NOMO-1 (cell line): ENCODE measurements at regions not wholly inside any gene's neighbourhood (a gene's known extent, or its start where the extent isn't known, plus 50 kb on each side); places are given as distances from the start of the nearest gene placed in this dataset.

Source experiments
- DNase-seq, 2 experiments: peaks; one replicate each; lab custom pipeline; 2025; ENCODE audit not compliant: unreplicated experiment in 2 of 2; lab: John Stamatoyannopoulos, UW

DNA sequence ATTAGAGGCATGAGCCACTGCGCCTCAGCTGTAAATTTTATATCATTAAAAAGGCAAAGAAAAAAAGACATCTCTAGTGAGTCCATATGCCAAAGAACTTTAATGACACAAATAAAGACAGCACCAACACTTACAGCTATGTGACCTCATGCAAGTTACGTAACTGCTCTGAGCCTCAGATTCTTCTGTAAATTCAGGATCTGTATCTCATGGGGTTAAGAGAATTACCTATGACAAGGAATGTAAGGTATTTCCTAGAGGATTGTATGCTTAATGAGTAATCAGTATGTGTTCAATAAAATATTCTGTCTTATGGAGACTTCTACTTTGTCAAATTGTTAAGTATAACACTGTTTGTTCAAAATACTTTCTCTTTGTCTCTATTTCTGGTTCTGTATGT, 274.0 kb upstream of the GLI3 start:
- DNase-seq, result no peak

DNA sequence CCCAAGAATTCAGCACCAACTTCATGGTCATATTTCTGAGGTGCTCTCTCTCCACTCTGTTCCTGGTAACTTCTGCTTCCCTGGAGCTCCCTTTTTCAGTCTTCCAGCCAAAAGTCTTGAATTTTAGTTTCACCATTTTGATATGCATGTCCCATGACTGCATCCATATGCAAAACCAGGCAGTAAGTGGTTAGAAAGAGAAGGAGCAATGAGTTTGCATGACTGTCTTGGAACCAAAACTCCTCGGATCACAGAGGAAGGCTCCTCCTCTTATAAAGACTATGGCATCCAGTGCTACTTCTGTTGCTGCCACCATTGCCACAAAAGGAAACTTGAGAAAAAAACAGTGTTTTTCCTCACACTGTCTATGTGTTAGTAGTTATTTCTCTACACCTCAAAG, 269.1 kb upstream of the GLI3 start:
- DNase-seq, result no peak

DNA sequence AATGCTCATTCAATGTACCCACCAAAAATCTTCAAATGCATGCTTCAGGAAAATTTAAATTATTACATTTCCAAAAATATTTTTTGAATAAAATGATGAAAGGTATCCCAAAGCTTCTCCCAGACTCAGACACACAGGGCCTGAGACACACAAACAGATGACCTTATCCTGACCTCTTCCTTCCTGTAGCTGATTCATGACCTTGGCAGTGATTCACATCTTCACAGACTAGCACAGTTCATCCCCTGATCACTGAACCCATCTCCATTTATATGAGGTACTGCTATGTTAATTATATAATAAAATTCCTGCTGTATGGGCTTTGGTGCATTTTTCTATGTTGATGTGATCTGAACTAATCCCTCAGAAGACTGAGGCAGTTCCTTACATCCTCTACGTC, 265.0 kb upstream of the GLI3 start:
- no peak for DNase-seq

DNA sequence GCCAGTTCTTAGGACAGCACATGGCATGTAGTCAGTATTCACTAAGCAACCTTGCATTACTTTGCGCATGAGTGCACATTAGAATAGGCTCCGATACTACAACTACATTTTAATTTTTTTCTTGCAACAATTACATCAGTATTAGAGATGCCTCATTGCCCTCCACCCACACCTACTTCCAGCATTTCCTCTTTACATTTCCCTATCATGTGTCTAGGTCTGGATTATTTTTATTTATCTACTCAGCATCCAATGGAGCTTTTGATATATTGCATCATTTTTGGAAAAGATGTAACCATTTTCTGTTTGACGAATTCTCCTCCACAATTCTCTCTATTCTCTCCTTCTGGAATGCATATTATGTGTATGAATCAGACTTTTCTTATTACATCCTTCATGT, 258.2 kb upstream of the GLI3 start:
- DNase-seq, result no peak

DNA sequence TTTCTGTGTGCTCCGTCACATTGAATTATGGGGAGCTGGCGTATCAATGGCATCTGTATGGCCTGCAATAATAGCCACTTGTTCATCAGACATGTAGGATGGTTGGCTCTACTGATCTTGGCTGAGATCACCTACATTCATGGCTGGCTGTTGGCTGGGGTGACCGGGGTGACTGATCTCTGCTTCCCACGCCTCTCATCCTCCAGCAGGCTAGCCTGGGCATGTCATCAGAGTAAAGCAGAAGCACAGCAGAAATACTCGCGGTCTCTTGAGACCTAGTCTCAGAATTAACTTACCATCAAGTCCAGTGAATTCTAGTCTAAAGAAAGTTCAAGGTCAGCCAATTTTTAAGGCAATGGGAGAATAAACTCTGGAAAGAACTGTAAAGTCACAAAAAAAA, 257.7 kb upstream of the GLI3 start:
- DNase-seq, result no peak

DNA sequence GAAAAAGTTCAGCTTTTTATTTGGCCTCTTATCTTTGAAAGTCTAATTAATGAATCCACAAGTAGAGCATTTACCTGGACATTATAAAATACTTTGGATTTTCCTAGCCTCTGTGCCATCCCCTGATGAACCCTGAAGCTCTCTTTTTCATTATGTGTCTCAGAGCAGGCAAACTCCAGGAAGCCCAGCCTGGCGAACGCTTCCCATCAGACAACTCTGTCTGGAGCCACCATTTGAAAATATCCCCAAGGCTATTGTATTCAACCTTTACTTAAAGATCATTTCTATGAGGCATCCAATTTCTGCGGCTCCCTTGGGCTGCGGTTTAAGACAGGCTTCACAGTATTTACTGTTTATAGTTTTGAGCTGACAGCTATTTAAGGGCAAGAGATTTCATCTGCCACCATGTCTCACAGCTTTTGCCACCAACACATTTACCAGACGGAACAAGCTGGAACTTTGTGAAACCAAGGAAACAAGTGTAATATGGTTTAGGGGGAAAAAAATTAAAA, 257.2 kb upstream of the GLI3 start:
- no peak for DNase-seq

DNA sequence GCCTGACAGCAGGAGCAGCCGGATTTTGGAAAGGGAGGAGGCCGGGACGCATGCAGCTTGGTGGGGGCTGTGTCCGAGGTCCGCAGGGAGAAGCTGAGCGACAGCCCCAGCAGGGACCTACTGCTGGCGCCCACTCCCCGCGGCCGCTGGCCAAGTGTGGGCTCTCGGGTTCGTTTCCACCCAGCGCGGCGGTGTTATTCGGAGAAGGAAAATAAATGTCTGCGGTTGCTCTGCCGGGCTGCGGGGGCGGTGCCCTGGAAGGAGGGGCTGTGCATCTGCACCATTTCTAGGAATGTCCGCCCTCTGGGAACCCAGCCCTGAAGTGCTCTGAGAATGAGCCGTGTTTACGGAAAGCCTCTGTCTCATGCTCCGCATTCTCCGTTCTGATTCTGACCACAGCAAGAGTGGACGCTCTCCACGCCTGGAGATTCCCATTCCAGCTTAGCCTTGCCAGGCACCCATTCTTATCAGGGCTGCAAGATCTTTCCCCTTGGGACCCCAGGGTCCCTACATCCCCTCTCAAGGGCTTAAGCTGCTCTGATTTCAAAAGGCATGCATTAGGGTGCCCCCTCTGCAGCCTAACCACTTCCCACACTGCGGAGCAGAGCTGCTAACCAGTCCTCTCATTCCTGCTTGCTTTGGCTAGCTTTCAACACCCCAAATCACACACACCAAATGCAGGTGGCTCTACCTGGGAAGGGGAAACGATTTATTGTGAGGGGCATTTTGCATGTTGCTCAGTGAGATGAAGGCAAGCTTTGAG, 256.6 kb upstream of the GLI3 start:
- DNase-seq, result no peak

DNA sequence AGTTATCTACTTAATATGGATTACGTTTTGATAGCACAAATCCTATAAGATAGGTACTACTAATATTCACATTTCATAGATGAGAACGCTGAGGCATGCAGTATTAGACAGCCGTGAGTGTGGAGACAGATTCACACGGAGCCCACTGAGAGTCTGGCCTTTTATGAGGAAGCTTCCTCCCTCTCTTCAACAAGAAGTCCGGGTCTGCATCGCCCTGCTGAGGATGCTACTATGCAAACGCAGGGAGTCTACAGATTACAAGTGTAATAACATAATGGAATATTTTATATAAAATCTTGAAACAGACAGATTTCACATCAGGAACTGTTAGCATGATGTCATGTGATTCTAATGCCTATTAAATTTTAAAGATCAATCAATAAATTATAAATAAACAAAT, 255.9 kb upstream of the GLI3 start:
- DNase-seq, result no peak

DNA sequence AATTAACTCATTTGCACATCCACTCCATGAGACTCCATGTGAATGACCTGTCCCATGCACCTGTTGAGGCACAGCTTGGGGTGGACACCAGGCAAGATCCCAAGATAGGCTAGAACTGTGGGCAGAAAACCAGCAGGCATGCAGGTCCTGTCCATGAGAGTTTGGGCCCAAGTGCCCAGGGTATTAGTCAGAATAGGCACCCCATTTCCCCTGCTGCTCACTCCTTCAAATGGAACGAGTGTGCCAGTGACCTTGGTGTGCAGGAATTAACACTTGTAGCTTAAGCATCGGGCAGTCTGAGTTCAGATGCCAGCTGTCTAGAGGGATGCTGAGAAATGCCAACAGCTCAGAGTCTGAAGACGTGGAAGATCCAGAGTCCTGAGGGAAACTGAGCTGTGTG, 254.1 kb upstream of the GLI3 start:
- no peak for DNase-seq

DNA sequence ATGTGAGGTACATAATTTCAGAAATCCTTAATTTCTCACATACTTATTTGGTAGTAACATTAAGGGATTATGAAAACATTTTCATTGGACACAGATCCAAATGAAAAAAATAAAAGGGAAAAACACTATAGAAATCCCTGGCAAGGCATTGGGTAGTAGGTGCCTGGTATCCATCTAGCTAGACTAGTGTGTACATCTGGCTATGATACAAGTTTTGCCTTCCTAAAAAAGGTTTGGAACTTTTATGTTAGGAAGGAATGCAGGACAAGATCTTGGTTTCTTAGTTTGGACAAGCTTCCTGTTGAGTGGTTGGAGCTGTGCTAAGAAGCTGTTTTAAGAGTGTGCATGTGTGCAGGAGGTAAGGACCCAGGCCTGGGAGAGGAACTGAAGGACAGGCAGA, 252.3 kb upstream of the GLI3 start:
- no peak for DNase-seq

DNA sequence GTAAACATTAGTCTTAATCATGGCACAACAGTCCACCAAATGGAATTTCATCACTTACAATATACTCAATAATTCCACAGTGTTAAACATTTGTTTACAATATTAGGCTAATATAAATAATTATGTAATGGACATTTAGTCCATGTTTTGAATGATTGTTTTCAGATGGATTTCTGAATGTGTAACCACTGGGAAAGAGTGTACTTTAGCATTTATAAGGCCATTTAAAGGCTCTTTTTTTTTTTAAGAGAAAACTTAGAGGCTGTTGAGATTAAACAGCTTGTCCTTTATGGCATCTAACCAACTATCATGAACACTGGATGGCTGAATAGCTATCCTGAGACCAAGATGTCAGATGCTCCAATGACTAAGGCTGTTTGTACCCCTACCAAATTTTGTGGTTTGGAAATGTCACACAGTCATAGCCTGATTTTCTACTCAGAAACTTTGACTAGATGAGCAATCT, 248.3 kb upstream of the GLI3 start:
- no peak for DNase-seq

DNA sequence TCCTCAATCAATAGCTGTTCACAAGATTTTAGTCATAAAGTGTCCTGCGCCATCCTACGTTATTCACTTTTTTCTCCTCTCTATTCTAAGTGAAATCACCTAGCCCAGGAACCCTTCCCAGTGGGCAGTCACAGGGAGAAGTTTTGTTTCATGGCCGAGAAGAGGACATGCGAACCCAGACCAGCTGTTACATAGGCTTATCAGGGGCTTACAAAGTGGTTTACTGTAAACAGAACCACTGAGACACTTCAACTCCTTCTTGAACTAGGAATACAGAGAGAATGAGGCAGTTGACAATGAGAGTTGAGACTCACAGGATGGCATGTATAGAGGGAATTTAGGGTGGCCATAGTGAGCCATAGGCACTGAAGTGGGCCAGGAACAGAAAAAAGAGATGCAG, 246.9 kb upstream of the GLI3 start:
- DNase-seq, result no peak

DNA sequence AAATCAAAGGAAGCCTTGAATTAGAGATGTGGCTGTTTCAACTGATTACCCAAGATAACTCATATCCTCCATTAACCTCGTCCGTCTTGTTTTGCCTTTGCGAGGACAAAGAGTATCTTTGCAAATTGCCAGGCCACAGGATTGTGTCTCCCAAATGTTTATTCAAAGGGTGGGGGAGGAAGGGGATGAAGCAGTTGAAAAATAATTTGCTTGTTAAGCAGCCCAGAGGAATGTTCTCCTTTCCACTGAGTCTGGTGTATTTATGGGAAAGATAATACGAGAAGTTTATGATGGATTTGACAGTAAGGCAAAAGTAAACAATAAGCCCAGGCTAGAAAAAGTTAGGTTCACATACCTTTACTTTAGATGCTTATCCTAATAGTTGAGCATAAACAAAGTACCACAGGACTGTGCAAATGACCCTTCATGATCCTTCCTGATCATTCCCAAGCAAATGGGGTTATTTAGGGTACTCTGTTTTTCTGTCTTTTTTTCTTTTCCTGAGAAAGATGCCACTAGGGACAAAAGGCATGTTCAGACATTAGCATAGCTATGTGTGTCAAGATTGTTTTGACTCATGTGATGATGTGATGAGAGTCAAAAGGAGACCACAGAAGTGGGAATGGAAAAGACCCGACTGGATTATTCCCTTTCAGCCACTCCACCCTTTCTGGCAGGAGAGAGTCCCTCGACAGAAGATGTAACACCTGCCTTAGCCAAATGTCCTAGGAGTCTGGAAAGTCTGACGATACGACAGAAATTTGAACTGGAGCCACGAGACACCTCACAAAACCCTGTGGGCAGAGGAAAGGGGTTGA, 243.0 kb upstream of the GLI3 start:
- no peak for DNase-seq

DNA sequence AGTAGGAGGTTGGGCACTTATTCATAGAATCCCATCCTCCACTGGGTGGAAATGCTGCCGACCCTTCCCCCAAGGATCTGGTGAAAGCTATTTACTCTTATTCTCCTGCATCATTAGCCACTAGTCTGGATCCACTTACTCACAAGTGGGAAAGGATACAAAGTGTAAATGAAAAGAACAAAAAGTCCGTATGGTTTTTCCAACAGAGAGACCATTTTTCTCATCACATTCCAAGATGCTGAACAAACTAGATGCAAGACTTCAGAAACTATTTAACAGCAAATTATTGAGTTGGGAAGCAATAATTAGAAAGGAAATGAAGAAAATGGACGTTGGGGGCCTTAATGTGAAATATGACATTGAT, 242.4 kb upstream of the GLI3 start:
- no peak for DNase-seq

DNA sequence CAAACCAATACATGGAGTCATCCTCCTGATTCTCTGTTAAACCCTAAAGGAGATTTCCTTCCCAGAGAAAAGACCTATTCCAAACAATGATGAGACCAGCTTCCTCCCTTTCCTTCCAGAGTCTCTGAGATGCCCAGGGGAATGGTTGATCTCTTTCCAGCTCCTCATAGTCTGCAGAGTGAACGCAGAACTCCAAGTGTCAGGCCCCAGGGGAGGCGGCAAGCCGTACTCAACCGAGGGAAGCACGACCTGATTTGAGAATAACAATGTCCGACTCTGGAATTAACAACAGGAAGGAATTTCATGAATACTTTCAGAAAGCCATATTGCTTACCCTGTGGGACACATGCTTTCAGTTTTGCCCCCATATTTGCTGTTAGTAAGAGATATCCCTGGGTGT, 241.7 kb upstream of the GLI3 start:
- no peak for DNase-seq

DNA sequence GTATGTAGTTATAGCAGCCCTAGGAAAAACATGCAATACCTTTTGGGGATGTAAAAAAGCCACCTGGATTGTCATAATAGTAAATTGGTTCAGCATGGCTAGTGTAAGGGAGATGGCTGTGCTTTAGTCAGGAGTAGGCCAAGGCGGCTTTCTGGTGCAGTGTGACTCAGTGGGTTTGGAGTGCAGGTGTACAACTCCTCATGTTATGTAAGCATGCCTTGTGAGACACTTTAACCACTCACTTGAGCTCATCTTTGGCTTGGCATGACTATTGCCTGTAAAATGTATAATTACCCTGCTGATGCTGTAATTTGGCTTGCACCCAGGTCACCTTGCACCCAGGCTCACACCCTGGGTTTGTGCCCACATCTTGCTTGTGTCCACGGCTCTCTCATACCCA, 239.2 kb upstream of the GLI3 start:
- DNase-seq, result no peak

DNA sequence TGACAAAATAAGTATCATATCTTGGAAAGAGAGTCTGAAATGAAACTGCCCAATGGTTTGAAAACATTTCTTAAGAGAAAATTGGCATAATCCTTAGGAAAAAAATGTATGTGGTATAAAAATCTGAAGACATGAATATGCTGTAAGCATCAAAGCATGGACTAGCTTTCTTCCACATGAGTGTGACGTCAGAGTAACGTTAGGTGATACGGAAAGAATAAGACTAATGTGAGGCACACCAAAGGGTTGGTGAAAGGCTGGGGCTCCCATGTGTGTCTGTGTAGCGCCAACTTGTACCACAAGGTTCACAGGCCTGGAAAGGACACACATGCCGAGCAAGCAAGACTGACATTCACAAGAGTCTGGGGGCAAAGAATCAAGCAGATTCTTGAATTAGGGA, 238.1 kb upstream of the GLI3 start:
- DNase-seq, result no peak

DNA sequence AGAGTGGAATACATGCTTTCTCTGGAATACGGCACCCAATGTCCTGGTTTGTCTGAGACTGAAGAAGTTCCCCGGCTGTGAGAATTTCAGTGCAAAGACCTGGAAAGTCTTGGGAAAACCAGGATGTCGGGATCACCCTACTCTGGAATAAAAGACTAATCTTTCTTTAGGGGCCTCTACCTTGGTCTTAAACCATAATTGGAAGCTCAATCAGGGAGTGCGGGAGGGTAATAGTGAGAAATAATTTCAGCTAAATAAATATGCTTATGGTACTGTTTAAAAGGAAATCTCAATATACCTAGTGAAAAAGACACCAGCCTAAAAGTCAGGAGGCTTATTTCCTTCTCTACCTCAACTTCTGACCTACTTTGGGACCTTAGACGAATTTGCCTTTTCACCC, 236.1 kb upstream of the GLI3 start:
- DNase-seq, result no peak

DNA sequence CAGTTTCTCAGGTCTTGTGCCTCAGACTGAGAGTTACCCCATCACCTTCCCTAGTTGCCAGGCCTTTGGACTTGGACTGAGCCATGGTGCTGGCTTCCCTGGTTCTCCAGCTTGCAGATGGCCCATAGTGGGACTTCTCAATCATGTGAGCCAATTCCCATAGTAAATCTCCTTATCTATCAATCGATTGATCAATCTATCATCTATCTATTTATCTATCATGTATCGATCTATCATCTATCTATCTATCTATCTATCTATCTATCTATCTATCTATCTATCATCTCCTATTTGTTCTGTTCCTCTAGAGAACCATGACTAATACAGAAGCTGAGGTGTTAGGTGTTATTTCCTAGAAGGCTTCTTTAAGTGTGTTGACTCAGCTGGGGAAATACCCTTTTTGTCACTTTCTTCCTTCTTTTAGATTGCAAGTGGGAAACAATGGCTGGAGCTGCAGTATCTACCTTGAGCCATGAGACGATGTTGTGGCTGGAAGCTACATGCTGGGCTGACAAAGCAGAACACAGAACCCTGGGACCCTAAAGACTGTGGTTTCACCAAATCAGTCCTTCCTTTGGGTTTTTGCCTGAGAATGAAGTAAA, 234.7 kb upstream of the GLI3 start:
- no peak for DNase-seq

DNA sequence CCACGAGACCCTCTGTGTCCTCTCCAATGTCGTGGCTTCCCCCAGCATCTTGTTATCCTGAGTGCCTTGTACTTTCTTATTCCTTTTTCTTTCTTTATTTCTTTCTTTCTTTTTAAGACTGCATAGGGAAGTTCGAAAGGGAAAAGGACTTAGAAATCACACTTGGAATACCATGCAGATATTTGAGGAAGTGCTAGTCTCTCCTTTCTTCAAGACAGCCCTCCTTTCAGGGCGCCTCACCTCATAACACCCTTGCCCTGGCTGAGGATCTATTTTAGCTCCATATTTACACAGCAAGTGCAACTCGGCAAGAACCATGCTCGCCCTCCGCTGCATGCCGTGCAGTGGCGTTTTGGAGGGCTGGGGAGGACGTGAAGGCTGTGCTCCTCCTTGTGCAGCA, 232.3 kb upstream of the GLI3 start:
- DNase-seq, result peak in 1 of 2 experiments; percentile 35

DNA sequence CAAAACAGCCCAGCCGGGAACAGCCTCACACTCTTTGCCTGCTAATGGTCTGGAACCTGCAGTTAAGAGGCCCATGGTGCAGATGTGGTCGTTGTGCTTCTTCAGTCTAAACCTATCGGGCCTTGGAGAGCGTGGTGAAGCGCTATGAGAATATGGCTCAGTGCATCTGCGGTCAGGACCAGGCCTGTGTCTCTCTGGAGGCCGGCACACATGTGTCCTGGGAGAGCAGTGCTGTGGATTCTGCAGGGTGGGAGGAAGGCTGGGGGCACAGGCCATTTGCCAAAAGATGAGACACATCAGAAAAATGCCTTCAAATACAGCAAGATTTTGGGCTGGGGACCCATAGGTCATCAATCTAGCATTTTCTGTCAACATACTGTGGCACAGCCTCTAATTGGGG, 231.5 kb upstream of the GLI3 start:
- no peak for DNase-seq

DNA sequence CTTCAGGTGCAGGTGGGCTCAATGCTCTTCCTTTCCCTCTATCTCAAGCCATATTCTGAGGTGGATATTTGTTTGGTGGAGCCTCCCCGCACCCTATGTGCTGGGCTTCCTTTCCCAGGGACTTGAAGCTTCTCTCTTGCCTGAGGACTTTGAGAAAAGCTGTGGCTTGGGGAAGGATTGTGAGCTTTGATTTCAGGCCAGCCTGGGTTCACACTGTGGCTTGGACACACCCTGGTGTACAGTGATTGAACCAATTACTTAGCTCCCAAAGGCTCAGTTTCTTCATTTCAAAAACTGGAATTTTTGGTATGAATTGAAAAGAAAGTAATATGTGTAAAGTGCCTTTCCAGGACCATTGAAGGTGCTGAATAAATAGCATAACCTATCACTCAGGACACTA, 224.5 kb upstream of the GLI3 start:
- DNase-seq, result no peak
